Peyer's patch (tissue), 4 donors: ENCODE measurements at regions not wholly inside any gene's neighbourhood (a gene's known extent, or its start where the extent isn't known, plus 50 kb on each side); places are given as distances from the start of the nearest gene placed in this dataset.

Experiments used
- DNase-seq, 3 donors: peaks; one replicate each; pipeline ENCODE4 v3.0.0-alpha.2; 2017 to 2019
- H3K27ac ChIP-seq, 4 donors: fragments of 200-600 bp; sonication (generic); one replicate each; pipeline ENCODE4 v1.5.1; 2016 to 2019
- H3K27me3 ChIP-seq, 2 donors: fragments of 200-600 bp; sonication (generic); one replicate each; pipeline ENCODE4 v1.5.1; 2019
- H3K36me3 ChIP-seq, 3 donors: fragments of 200-600 bp; sonication (generic); one replicate each; pipeline ENCODE4 v1.5.1; 2016 to 2019
- H3K4me1 ChIP-seq, 4 donors: fragments of 200-600 bp; sonication (generic); one replicate each; pipeline ENCODE4 v1.5.1; 2016 to 2019
- H3K4me3 ChIP-seq, 4 donors: fragments of 200-600 bp; sonication (generic); 1 replicate in 3 of 4; 2 replicates in 1 of 4; pipeline ENCODE4 v1.5.1; 2016 to 2019; ENCODE audit warnings: mild to moderate bottlenecking in 1 of 4
- H3K9me3 ChIP-seq, 4 donors: fragments of 200-600 bp; sonication (generic); one replicate each; pipeline ENCODE4 v1.5.1; 2016 to 2019; ENCODE audit warnings: mild to moderate bottlenecking in 1 of 4
- POLR2A ChIP-seq, 2 donors: fragments of 450-650 bp; IDR thresholded peaks; one replicate each; pipeline ENCODE4 v1.5.1; 2017; ENCODE audit warnings: antibody characterized with exemption in 2 of 2, mild to moderate bottlenecking in 2 of 2, moderate library complexity in 2 of 2
- TF ChIP-seq, protein P1 (sequence below), 6 experiments: fragments of 450-650 bp in 4 of 6; fragments of 200-600 bp in 2 of 6; sonication (generic) in 1 of 6; IDR thresholded peaks; one replicate each; pipeline ENCODE4 v1.5.1; 2017 to 2019; ENCODE audit warnings: antibody characterized with exemption in 6 of 6, mild to moderate bottlenecking in 3 of 6, moderate library complexity in 1 of 6

DNA sequence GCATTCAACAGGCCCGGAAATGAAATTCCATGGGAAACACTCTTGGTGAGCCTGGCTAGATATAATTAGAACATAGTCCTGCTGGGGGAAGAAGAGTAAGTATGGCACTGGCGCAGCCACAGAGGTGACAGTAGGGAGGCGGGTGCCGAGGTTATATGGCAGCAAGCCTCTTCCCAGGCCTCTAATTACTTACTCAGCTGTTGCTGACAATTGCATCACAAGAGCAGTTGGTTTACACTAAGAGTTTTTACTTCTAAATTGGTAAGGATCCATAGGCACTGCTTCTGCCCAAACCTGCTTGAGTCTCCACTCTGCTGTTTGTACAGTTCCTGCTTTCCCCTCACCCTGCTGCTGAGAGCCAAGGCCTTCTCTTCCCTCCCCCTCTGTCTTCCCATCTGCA, 93.3 kb upstream of the DUSP5 start:
- Histone ChIP-seq H3K4me3 (no peak overlapping the region), H3K4me1 (peaks cover 3 to 9% (median 5%) of the 10 kb centered on the region in 4 donors), H3K9me3 (no peaks in the 10 kb centered on the region), H3K27me3 (no peaks in the 10 kb centered on the region), H3K27ac (no peak overlapping the region), H3K36me3 (no peaks in the 10 kb centered on the region)
- TF ChIP-seq POLR2A (IDR thresholded peaks at IDR 0.05) = no peak
- TF ChIP-seq, protein P1, sequence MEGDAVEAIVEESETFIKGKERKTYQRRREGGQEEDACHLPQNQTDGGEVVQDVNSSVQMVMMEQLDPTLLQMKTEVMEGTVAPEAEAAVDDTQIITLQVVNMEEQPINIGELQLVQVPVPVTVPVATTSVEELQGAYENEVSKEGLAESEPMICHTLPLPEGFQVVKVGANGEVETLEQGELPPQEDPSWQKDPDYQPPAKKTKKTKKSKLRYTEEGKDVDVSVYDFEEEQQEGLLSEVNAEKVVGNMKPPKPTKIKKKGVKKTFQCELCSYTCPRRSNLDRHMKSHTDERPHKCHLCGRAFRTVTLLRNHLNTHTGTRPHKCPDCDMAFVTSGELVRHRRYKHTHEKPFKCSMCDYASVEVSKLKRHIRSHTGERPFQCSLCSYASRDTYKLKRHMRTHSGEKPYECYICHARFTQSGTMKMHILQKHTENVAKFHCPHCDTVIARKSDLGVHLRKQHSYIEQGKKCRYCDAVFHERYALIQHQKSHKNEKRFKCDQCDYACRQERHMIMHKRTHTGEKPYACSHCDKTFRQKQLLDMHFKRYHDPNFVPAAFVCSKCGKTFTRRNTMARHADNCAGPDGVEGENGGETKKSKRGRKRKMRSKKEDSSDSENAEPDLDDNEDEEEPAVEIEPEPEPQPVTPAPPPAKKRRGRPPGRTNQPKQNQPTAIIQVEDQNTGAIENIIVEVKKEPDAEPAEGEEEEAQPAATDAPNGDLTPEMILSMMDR (IDR thresholded peaks at IDR 0.05) = no peak
- DNase-seq = no peak

DNA sequence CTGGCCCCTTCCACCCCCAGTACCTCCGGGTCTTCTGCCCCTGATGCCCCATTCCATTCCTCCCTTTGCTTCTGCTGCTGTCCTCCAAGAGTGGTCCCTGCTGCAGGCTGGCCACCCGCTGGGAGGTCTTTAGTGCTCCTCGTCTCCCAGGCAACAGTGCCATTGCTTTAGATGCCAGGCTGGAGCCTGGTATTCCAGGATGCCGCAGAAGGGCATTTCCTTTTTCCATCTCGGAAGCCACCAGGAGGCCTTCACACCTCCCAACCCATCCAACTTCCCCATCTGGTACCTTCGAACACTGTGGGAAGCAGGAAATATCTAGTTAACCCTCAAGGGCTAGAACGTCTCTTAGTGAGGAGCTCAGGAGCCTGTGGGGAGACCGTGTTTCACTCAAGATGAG, 92.9 kb upstream of the DUSP5 start:
- Histone ChIP-seq H3K4me3 (no peak overlapping the region), H3K27ac (no peak overlapping the region), H3K9me3 (no peaks in the 10 kb centered on the region), H3K27me3 (no peaks in the 10 kb centered on the region), H3K36me3 (no peaks in the 10 kb centered on the region), H3K4me1 (peaks cover 5 to 6% (median 6%) of the 10 kb centered on the region in 4 donors)
- no peak for DNase-seq
- no peak for TF ChIP-seq POLR2A (IDR thresholded peaks at IDR 0.05)
- TF ChIP-seq, protein P1 (IDR thresholded peaks at IDR 0.05) = no peak

DNA sequence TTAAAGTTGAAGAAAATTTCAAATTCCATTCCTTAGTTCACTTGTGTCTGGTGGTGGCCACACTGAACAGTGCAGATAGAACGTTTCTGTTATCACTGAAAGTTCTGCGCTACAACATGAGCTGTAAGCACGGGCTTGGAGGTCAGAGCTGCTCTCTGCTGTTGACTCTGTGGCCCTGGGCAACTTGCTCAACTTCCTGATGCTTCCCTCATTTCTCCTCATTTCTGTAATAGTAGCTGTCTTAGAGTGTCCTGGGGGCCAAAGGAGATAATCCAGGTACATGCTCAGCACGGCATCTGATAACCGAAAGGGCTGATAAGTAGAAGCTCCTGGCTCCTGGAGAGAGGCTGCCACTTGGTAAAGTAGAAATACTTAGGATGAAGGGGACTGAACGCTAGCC, 92.3 kb upstream of the DUSP5 start:
- Histone ChIP-seq H3K27ac (no peak overlapping the region), H3K27me3 (no peaks in the 10 kb centered on the region), H3K9me3 (no peaks in the 10 kb centered on the region), H3K36me3 (no peaks in the 10 kb centered on the region), H3K4me3 (no peak overlapping the region), H3K4me1 (peaks cover 5 to 12% (median 7%) of the 10 kb centered on the region in 4 donors)
- DNase-seq = no peak
- TF ChIP-seq POLR2A (IDR thresholded peaks at IDR 0.05) = no peak
- TF ChIP-seq, protein P1 (IDR thresholded peaks at IDR 0.05) = no peak

DNA sequence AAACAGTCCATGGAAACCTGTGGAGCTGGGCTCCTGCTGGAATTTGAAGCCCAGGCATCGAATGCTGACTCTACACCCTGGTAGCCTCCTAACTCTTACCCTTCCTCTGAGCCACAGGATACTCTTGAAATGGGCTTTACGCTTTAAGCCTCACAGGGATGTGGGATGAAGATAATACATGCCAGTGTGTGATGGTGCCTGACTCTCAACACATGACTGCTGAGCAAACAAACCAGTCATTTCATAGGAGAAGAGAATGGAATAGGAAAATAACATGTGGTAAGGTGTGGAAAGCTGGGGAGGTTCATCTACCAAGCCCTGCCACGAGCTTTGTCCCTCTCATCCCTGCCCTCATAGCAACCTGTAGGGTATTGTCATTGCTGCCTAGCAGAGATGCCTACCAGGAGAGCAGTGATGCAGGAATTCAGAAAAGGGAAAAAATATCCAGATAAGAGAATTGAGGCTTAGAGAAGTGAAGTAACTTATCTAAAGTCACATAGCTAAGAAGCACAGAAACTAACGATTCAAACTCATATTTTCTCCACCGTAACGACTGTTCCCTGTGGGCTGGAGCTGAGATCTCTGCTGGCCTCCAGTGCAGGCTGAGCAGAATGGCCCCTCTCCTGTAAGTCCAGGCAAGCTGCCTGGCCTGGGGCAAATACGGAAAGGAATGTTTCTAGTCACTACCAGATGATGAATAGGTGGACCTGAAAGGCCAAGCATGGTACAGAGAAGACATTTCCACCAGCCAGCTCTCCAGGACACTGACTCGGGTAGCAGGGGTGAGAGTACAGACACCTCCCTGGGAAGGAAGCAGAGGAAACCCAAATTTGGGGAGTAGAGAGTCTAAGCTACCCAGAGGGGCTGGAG, 90.2 kb upstream of the DUSP5 start:
- no peaks in the 10 kb centered on the region for H3K27me3 ChIP-seq
- H3K4me3 ChIP-seq = no peak overlapping the region
- no peaks in the 10 kb centered on the region for H3K9me3 ChIP-seq
- DNase-seq = no peak
- H3K36me3 ChIP-seq = no peaks in the 10 kb centered on the region
- H3K4me1 ChIP-seq = peaks cover 5 to 21% (median 10%) of the 10 kb centered on the region in 4 donors
- H3K27ac ChIP-seq = no peak overlapping the region
- no peak for TF ChIP-seq POLR2A (IDR thresholded peaks at IDR 0.05)
- TF ChIP-seq, protein P1 (IDR thresholded peaks at IDR 0.05) = no peak

DNA sequence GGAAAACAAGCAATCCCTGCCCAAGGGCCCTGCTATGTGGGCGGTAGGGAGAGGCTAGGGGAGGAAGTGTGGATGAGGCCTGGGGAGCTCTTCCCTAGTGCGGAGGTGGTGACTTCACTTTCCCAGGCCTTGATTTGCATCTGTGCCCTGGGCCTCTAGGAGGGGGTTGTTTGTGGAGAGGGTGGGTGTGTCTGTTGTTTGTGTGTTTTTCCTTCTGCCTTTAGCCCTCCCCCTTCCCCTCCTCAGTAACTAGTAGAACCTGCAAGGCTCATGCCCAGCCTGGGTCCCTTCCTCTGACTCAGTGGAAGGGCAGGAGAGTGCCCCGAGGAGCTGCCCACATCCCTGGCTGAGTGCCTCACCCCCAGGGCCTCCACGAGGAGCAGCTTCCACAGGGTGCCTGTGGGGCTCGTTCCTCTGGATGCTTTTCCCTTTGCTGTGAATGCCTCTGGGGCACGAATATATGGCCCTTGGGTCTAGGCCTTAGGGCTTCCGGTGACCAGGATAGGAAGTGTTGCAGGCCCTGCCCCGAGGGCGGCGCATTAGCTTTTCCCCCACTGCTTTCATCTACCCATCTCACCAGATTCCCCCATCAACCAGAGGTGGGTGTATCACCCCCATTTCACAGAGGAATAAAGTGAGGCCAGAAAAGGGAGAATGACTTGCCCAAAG, 89.4 kb upstream of the DUSP5 start:
- Histone ChIP-seq H3K4me1 (peaks cover 7 to 21% (median 11%) of the 10 kb centered on the region in 4 donors), H3K27me3 (no peaks in the 10 kb centered on the region), H3K36me3 (no peaks in the 10 kb centered on the region), H3K9me3 (no peaks in the 10 kb centered on the region), H3K27ac (no peak overlapping the region), H3K4me3 (no peak overlapping the region)
- DNase-seq = no peak
- TF ChIP-seq, protein P1 (IDR thresholded peaks at IDR 0.05) = no peak
- TF ChIP-seq POLR2A (IDR thresholded peaks at IDR 0.05) = no peak
